HG02943 (cell line): ENCODE measurements at regions not wholly inside any gene's neighbourhood (a gene's known extent, or its start where the extent isn't known, plus 50 kb on each side); places are given as distances from the start of the nearest gene placed in this dataset.

Experiments used
- ATAC-seq: cut with Tn5 transposase; IDR thresholded peaks from one replicate; pipeline ENCODE4 v1.9.1; 2021; ENCODE audit warnings: mild to moderate bottlenecking, low read depth, moderate library complexity; ENCODE audit not compliant: unreplicated experiment

GRCh38 chr2:161570424-161571050, 53.7 kb upstream of the SLC4A10 start:
- ATAC-seq, result no peak

- ATAC-seq, result no peak
Measured at GRCh38 chr2:161571051-161571429, 53.2 kb upstream of the SLC4A10 start.
